H9 (cell line): ENCODE measurements at regions not wholly inside any gene's neighbourhood (a gene's known extent, or its start where the extent isn't known, plus 50 kb on each side); places are given as distances from the start of the nearest gene placed in this dataset.

Experiments used
- DNase-seq: peaks from one replicate; pipeline ENCODE4 v3.0.0-alpha.2; 2017
- H2AFZ ChIP-seq: one replicate; pipeline ENCODE4 v1.6.1; 2013; ENCODE audit warnings: mild to moderate bottlenecking, low read length, control low read depth, moderate library complexity
- H2AK5ac ChIP-seq: 2 replicates; pipeline ENCODE4 v1.6.1; 2013; ENCODE audit warnings: low read length, control low read depth, mixed read lengths; ENCODE audit not compliant: insufficient read length
- H2BK120ac ChIP-seq: one replicate; pipeline ENCODE4 v1.6.1; 2013; ENCODE audit warnings: low read depth, mild to moderate bottlenecking, low read length, control low read depth, inconsistent platforms; ENCODE audit not compliant: poor library complexity, severe bottlenecking
- H2BK12ac ChIP-seq: 2 replicates; pipeline ENCODE4 v1.6.1; 2013; ENCODE audit warnings: low read length, control low read depth, mixed read lengths, low read depth; ENCODE audit not compliant: insufficient read length
- H2BK15ac ChIP-seq: 2 replicates; pipeline ENCODE4 v1.6.1; 2013; ENCODE audit warnings: low read depth, low read length, control low read depth
- H2BK20ac ChIP-seq: one replicate; pipeline ENCODE4 v1.6.1; 2013; ENCODE audit warnings: low read depth, mild to moderate bottlenecking, low read length, control low read depth, inconsistent platforms; ENCODE audit not compliant: poor library complexity, severe bottlenecking
- H2BK5ac ChIP-seq: 2 replicates; pipeline ENCODE4 v1.6.1; 2013; ENCODE audit warnings: low read length, control low read depth, mixed read lengths; ENCODE audit not compliant: insufficient read length
- H3K14ac ChIP-seq: 2 replicates; pipeline ENCODE4 v1.6.1; 2013; ENCODE audit warnings: low read length, control low read depth; ENCODE audit not compliant: insufficient read depth
- H3K18ac ChIP-seq: 2 replicates; pipeline ENCODE4 v1.6.1; 2013; ENCODE audit warnings: low read depth, mild to moderate bottlenecking, mixed read lengths, low read length, control low read depth; ENCODE audit not compliant: insufficient read length
- H3K23ac ChIP-seq: 2 replicates; pipeline ENCODE4 v1.6.1; 2013; ENCODE audit warnings: low read length, control low read depth, mixed read lengths, low read depth; ENCODE audit not compliant: insufficient read length
- H3K23me2 ChIP-seq: 2 replicates; pipeline ENCODE4 v1.6.1; 2013; ENCODE audit warnings: low read depth, mild to moderate bottlenecking, mixed read lengths, low read length, control low read depth; ENCODE audit not compliant: insufficient read length, poor library complexity, severe bottlenecking
- H3K27ac ChIP-seq: 2 replicates; pipeline ENCODE4 v1.5.1; 2013; ENCODE audit warnings: low read length, control low read depth, mixed read lengths, low read depth; ENCODE audit not compliant: insufficient read length
- H3K27me3 ChIP-seq: 2 replicates; pipeline ENCODE4 v1.6.1; 2013; ENCODE audit warnings: low read length, control low read depth, inconsistent platforms; ENCODE audit not compliant: insufficient read depth
- H3K4ac ChIP-seq: 2 replicates; pipeline ENCODE4 v1.6.1; 2013; ENCODE audit warnings: low read depth, mild to moderate bottlenecking, control low read depth, inconsistent platforms, low read length, moderate library complexity
- H3K4me1 ChIP-seq: 2 replicates; pipeline ENCODE4 v1.6.1; 2013; ENCODE audit warnings: low read length, control low read depth, inconsistent platforms; ENCODE audit not compliant: insufficient read depth
- H3K4me2 ChIP-seq: 2 replicates; pipeline ENCODE4 v1.6.1; 2013; ENCODE audit warnings: low read length, control low read depth, mixed read lengths; ENCODE audit not compliant: insufficient read length, insufficient read depth
- H3K56ac ChIP-seq: 2 replicates; pipeline ENCODE4 v1.6.1; 2013; ENCODE audit warnings: low read depth, mild to moderate bottlenecking, mixed read lengths, low read length, control low read depth; ENCODE audit not compliant: insufficient read length
- H3K79me1 ChIP-seq: 2 replicates; pipeline ENCODE4 v1.6.1; 2013; ENCODE audit warnings: low read depth, mild to moderate bottlenecking, moderate library complexity, low read length, control low read depth, inconsistent platforms; ENCODE audit not compliant: insufficient read depth, poor library complexity, severe bottlenecking
- H3K79me2 ChIP-seq: 2 replicates; pipeline ENCODE4 v1.6.1; 2013; ENCODE audit warnings: low read length, control low read depth, inconsistent platforms; ENCODE audit not compliant: insufficient read depth
- H3K9ac ChIP-seq: 2 replicates; pipeline ENCODE4 v1.6.1; 2013; ENCODE audit warnings: low read length, control low read depth, mixed read lengths; ENCODE audit not compliant: insufficient read length; ENCODE audit errors: extremely low read depth
- H3K9me3 ChIP-seq: one replicate; pipeline ENCODE4 v1.6.1; 2013; ENCODE audit warnings: low read depth, low read length, inconsistent platforms; ENCODE audit not compliant: control insufficient read depth
- H3T11ph ChIP-seq: one replicate; pipeline ENCODE4 v1.6.1; 2013; ENCODE audit warnings: mild to moderate bottlenecking, low read length, control low read depth, inconsistent platforms
- H4K20me1 ChIP-seq: one replicate; pipeline ENCODE4 v1.6.1; 2013; ENCODE audit not compliant: control insufficient read depth, insufficient read length, insufficient read depth
- H4K5ac ChIP-seq: 2 replicates; pipeline ENCODE4 v1.6.1; 2013; ENCODE audit warnings: low read depth, mild to moderate bottlenecking, mixed read lengths, low read length, control low read depth; ENCODE audit not compliant: insufficient read length
- H4K8ac ChIP-seq: replicated peaks from 2 replicates; pipeline ENCODE4 v1.6.1; 2013; ENCODE audit warnings: low read length, control low read depth, mixed read lengths, low read depth; ENCODE audit not compliant: insufficient read length
- H4K91ac ChIP-seq: 2 replicates; pipeline ENCODE4 v1.6.1; 2013; ENCODE audit warnings: low read depth, mild to moderate bottlenecking, moderate library complexity, mixed read lengths, low read length, control low read depth; ENCODE audit not compliant: insufficient read length
- H3K27ac Mint-ChIP-seq, 3 experiments: 2 replicates in 2 of 3; 3 replicates in 1 of 3; pipeline ENCODE4 v1.8.0; 2020 to 2021; ENCODE audit warnings: mixed read lengths in 3 of 3, mild to moderate bottlenecking in 1 of 3, moderate library complexity in 1 of 3
- H3K27me3 Mint-ChIP-seq: 2 replicates; pipeline ENCODE4 v1.8.0; 2021; ENCODE audit warnings: low read depth, mild to moderate bottlenecking, moderate library complexity, mixed read lengths
- H3K36me3 Mint-ChIP-seq, 3 experiments: 2 replicates in 2 of 3; 3 replicates in 1 of 3; pipeline ENCODE4 v1.8.0; 2020 to 2021; ENCODE audit warnings: low read depth in 3 of 3, mixed read lengths in 3 of 3; ENCODE audit not compliant: insufficient read depth in 1 of 3
- H3K4me1 Mint-ChIP-seq, 2 experiments: 2 replicates each; pipeline ENCODE4 v1.8.0; 2020; ENCODE audit warnings: mixed read lengths in 2 of 2
- H3K4me3 Mint-ChIP-seq, 2 experiments: 2 replicates in 1 of 2; 3 replicates in 1 of 2; pipeline ENCODE4 v1.8.0; 2020 to 2021; ENCODE audit warnings: mild to moderate bottlenecking in 2 of 2, mixed read lengths in 2 of 2, moderate library complexity in 1 of 2
- H3K9me3 Mint-ChIP-seq, 2 experiments: 2 replicates in 1 of 2; 3 replicates in 1 of 2; pipeline ENCODE4 v1.8.0; 2020; ENCODE audit warnings: mild to moderate bottlenecking in 2 of 2, mixed read lengths in 2 of 2, moderate library complexity in 1 of 2
- CTCF ChIP-seq: fragments of 200-600 bp; sonication (generic); conservative IDR thresholded peaks from 3 replicates; pipeline ENCODE4 v1.8.0; 2021; ENCODE audit warnings: antibody characterized with exemption, mild to moderate bottlenecking
- WGBS: extraction: QIAGEN DNeasy Blood & Tissue Kit; methylation state at CpG from one replicate; pipeline ENCODE4 v1.1.7; 2013; ENCODE audit warnings: missing lambda C conversion rate, low lambda C conversion rate, mixed read lengths; ENCODE audit not compliant: insufficient read length; ENCODE audit errors: extremely low coverage; 5-methylcytosine and 5-hydroxymethylcytosine counted together

GRCh38 chr10:59585046-59585700 is 124.5 kb downstream of the SLC16A9 start:
- Histone ChIP-seq H4K91ac (no peak overlapping the region), H2BK5ac (no peak overlapping the region), H3K27ac (no peak overlapping the region), H2BK20ac (no peak overlapping the region), H3K9me3 (no peaks in the 10 kb centered on the region), H3T11ph (no peak overlapping the region), H3K4me1 (no peaks in the 10 kb centered on the region; the same call in 1 of the 2 replicates), H2AFZ (no peak overlapping the region), H3K56ac (no peak overlapping the region), H3K9ac (no peak overlapping the region), H3K79me1 (no peaks in the 10 kb centered on the region), H3K79me2 (no peaks in the 10 kb centered on the region), H4K20me1 (no peaks in the 10 kb centered on the region), H3K4ac (no peak overlapping the region), H2BK120ac (no peak overlapping the region), H4K5ac (no peak overlapping the region), H2BK12ac (no peak overlapping the region), H2BK15ac (no peak overlapping the region), H3K14ac (no peak overlapping the region), H2AK5ac (no peak overlapping the region), H3K23ac (no peak overlapping the region), H3K18ac (no peak overlapping the region), H4K8ac (no peak overlapping the region), H3K27me3 (no peaks in the 10 kb centered on the region), H3K4me2 (no peak overlapping the region), H3K23me2 (no peaks in the 10 kb centered on the region)
- no peaks in the 10 kb centered on the region for H3K9me3 Mint-ChIP-seq
- H3K27me3 Mint-ChIP-seq, result peaks cover 2% of the 10 kb centered on the region
- TF ChIP-seq CTCF, result no peak
- no CpG with 5 or more reads among the region's 4 CpGs for WGBS
- peaks cover 5 to 7% of the 10 kb centered on the region in 2 experiments; a peak in 3 of 4 replicates for H3K4me1 Mint-ChIP-seq
- H3K36me3 Mint-ChIP-seq, result peaks cover 0 to 3% (median 0%) of the 10 kb centered on the region in 3 experiments; a peak in 2 of 7 replicates
- no peak overlapping the region for H3K4me3 Mint-ChIP-seq
- H3K27ac Mint-ChIP-seq, result peak overlapping the region in 1 of 3 experiments; percentile 34; a peak in 1 of 7 replicates
- DNase-seq, result no peak
